ENCODE measurements at regions not wholly inside any gene's neighbourhood (a gene's known extent, or its start where the extent isn't known, plus 50 kb on each side); places are given as distances from the start of the nearest gene placed in this dataset.

GRCh38 chr11:30153008-30153407, 77.8 kb upstream of the FSHB start:
- TF ChIP-seq CTCF (IDR thresholded peaks at IDR 0.05; ENCODE audit: unreplicated experiment): no peak
- H3K9me3 Mint-ChIP-seq: no peaks in the 10 kb centered on the region
- peaks cover 3% of the 10 kb centered on the region for H3K27me3 Mint-ChIP-seq (ENCODE audit: low read depth)
- no peaks in the 10 kb centered on the region for H3K36me3 Mint-ChIP-seq
- DNase-seq (ENCODE audit: low spot score in 2 of 2, unreplicated experiment in 2 of 2): no peak
- H3K4me1 Mint-ChIP-seq: peaks cover 29% of the 10 kb centered on the region
- H3K27ac Mint-ChIP-seq: no peak overlapping the region
- H3K4me3 Mint-ChIP-seq: no peak overlapping the region

GRCh38 chr11:30155428-30155827, 75.4 kb upstream of the FSHB start:
- Mint-ChIP-seq H3K36me3 (no peaks in the 10 kb centered on the region), H3K9me3 (no peaks in the 10 kb centered on the region), H3K27me3 (ENCODE audit: low read depth) (peaks cover 18% of the 10 kb centered on the region), H3K27ac (no peak overlapping the region), H3K4me1 (peaks cover 23% of the 10 kb centered on the region), H3K4me3 (no peak overlapping the region)
- no peak for DNase-seq (ENCODE audit: low spot score in 2 of 2, unreplicated experiment in 2 of 2)
- no peak for TF ChIP-seq CTCF (IDR thresholded peaks at IDR 0.05; ENCODE audit: unreplicated experiment)

- no peak for TF ChIP-seq CTCF (IDR thresholded peaks at IDR 0.05; ENCODE audit: unreplicated experiment)
- H3K4me1 Mint-ChIP-seq: peaks cover 12% of the 10 kb centered on the region
Measured at GRCh38 chr11:30159546-30159945, 71.3 kb upstream of the FSHB start.

GRCh38 chr11:30165652-30166051, 65.2 kb upstream of the FSHB start:
- peaks cover 15% of the 10 kb centered on the region for H3K27me3 Mint-ChIP-seq (ENCODE audit: low read depth)
- DNase-seq (ENCODE audit: low spot score in 2 of 2, unreplicated experiment in 2 of 2): no peak
- H3K4me1 Mint-ChIP-seq: peaks cover 2% of the 10 kb centered on the region
- TF ChIP-seq CTCF (IDR thresholded peaks at IDR 0.05; ENCODE audit: unreplicated experiment): no peak
- no peak overlapping the region for H3K4me3 Mint-ChIP-seq
- no peak overlapping the region for H3K27ac Mint-ChIP-seq
- H3K9me3 Mint-ChIP-seq: peaks cover 16% of the 10 kb centered on the region
- H3K36me3 Mint-ChIP-seq: no peaks in the 10 kb centered on the region

More at GRCh38 chr11:30159546-30159945, 71.3 kb upstream of the FSHB start:
- DNase-seq (ENCODE audit: low spot score in 2 of 2, unreplicated experiment in 2 of 2): no peak
- H3K27me3 Mint-ChIP-seq (ENCODE audit: low read depth): peaks cover 34% of the 10 kb centered on the region
- H3K9me3 Mint-ChIP-seq: peaks cover 18% of the 10 kb centered on the region
- no peak overlapping the region for H3K4me3 Mint-ChIP-seq
- H3K27ac Mint-ChIP-seq: no peak overlapping the region
- no peaks in the 10 kb centered on the region for H3K36me3 Mint-ChIP-seq

GRCh38 chr11:30171661-30172060, 59.2 kb upstream of the FSHB start:
- Mint-ChIP-seq H3K27me3 (ENCODE audit: low read depth) (peaks cover 2% of the 10 kb centered on the region), H3K9me3 (peaks cover 12% of the 10 kb centered on the region), H3K4me3 (no peak overlapping the region), H3K4me1 (peaks cover 8% of the 10 kb centered on the region), H3K27ac (no peak overlapping the region), H3K36me3 (no peaks in the 10 kb centered on the region)
- TF ChIP-seq CTCF (IDR thresholded peaks at IDR 0.05; ENCODE audit: unreplicated experiment): no peak
- no peak for DNase-seq (ENCODE audit: low spot score in 2 of 2, unreplicated experiment in 2 of 2)

- Mint-ChIP-seq H3K9me3 (peaks cover 17% of the 10 kb centered on the region), H3K27me3 (ENCODE audit: low read depth) (peaks cover 2% of the 10 kb centered on the region), H3K4me3 (no peak overlapping the region)
Measured at GRCh38 chr11:30172158-30172557, 58.7 kb upstream of the FSHB start.

More at GRCh38 chr11:30172158-30172557, 58.7 kb upstream of the FSHB start:
- H3K36me3 Mint-ChIP-seq: no peaks in the 10 kb centered on the region
- no peak for DNase-seq (ENCODE audit: low spot score in 2 of 2, unreplicated experiment in 2 of 2)
- no peak for TF ChIP-seq CTCF (IDR thresholded peaks at IDR 0.05; ENCODE audit: unreplicated experiment)
- H3K4me1 Mint-ChIP-seq: peaks cover 8% of the 10 kb centered on the region
- H3K27ac Mint-ChIP-seq: no peak overlapping the region
